Stimulated activated memory B cell treated with anti-CD40 and anti-IgM and Interleukin-4, amounts not matched to agents 10 μg/mL and 1 μg/mL and 100 μg/mL, for 72 hours (primary cell): ENCODE measurements at regions not wholly inside any gene's neighbourhood (a gene's known extent, or its start where the extent isn't known, plus 50 kb on each side); places are given as distances from the start of the nearest gene placed in this dataset.
"Not testable (repeated sequence)": the region's sequence is repeated elsewhere in the genome, so short reads cannot be mapped to it uniquely, and the experiment has no call there.

ENCODE experiments used
- ATAC-seq: fragments of 150-1000 bp; cut with Tn5 transposase; 2 replicates; pipeline ENCODE4 v1.10.0; 2021
- H3K27ac Mint-ChIP-seq: one replicate; pipeline ENCODE4 v1.8.0; 2022; ENCODE audit warnings: mild to moderate bottlenecking, mixed read lengths
- H3K27me3 Mint-ChIP-seq: one replicate; pipeline ENCODE4 v1.8.0; 2022; ENCODE audit warnings: mixed read lengths
- H3K36me3 Mint-ChIP-seq: one replicate; pipeline ENCODE4 v1.8.0; 2022; ENCODE audit warnings: mixed read lengths
- H3K4me1 Mint-ChIP-seq: one replicate; pipeline ENCODE4 v1.8.0; 2022; ENCODE audit warnings: mixed read lengths
- H3K4me3 Mint-ChIP-seq: one replicate; pipeline ENCODE4 v1.8.0; 2022; ENCODE audit warnings: mild to moderate bottlenecking, moderate library complexity, mixed read lengths
- H3K9me3 Mint-ChIP-seq: one replicate; pipeline ENCODE4 v1.8.0; 2022; ENCODE audit warnings: mixed read lengths

DNA sequence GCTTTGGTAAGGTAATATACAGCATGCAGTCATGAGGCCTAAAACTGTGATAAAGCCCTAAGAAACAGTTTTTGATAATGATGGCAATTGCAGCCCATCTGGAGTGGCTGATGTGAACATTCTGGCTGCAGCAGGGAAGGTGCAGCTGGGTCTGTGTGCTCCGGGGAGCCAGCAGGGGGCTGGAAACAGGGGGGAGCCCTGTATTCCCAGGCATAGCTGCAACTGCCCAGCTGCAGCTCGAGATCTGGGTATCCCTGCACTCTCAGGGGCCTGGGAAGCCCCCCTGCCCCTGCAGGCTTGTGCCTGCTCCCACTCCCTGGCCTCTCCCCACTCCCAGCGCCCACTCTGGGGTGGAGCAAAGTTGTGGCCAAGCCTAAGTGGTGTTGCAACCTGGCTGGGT is 95.6 kb downstream of the RRAGB start:
- no peak for ATAC-seq
- no peaks in the 10 kb centered on the region for H3K4me1 Mint-ChIP-seq
- H3K27me3 Mint-ChIP-seq, result no peaks in the 10 kb centered on the region
- H3K9me3 Mint-ChIP-seq, result no peaks in the 10 kb centered on the region
- H3K27ac Mint-ChIP-seq, result no peak overlapping the region
- peaks cover 4% of the 10 kb centered on the region for H3K36me3 Mint-ChIP-seq
- H3K4me3 Mint-ChIP-seq, result no peak overlapping the region

DNA sequence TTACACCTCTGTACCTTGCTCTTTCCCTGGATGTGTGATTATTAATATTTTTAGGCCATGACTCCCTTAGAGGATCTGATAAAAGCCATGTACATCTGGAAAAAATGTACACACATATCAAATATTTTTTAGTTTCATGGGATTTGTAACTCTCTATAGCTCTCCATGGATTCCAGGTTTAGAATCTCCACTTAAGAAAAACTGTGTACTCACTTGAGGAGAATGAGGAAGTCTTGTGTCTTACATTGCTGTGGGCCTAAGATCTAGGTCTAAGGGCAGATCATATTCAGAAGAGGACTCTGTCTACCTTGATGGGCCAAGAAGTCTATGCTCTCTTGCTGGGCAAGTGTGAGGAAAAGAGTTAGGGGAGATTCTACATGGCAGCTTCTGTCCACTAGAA is 98.0 kb downstream of the RRAGB start:
- no peaks in the 10 kb centered on the region for H3K4me1 Mint-ChIP-seq
- no peak overlapping the region for H3K4me3 Mint-ChIP-seq
- no peaks in the 10 kb centered on the region for H3K9me3 Mint-ChIP-seq
- H3K27me3 Mint-ChIP-seq, result no peaks in the 10 kb centered on the region
- H3K36me3 Mint-ChIP-seq, result no peaks in the 10 kb centered on the region
- no peak overlapping the region for H3K27ac Mint-ChIP-seq
- ATAC-seq, result no peak

DNA sequence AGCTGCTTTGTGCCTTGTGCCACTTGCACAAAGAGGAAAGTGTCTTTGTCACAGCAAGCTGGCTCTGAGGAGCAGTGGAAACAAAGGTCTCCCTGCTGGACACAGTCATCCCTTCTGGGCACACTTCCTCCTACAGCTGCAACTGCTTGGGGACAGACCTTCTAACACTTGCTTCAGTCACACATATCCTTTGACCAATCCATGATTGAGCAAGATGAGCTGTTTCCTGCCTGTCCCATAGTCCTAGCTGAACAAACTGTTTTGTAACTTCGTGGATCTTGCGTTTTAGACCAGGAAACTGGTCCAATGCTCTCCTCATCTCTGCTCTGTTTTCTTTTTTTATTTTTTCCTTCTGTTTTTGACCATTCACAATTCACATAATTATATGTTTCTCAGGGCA is 98.5 kb downstream of the RRAGB start:
- no peaks in the 10 kb centered on the region for H3K27me3 Mint-ChIP-seq
- no peaks in the 10 kb centered on the region for H3K36me3 Mint-ChIP-seq
- H3K9me3 Mint-ChIP-seq, result no peaks in the 10 kb centered on the region
- ATAC-seq, result no peak
- no peak overlapping the region for H3K4me3 Mint-ChIP-seq
- no peak overlapping the region for H3K27ac Mint-ChIP-seq
- no peaks in the 10 kb centered on the region for H3K4me1 Mint-ChIP-seq

DNA sequence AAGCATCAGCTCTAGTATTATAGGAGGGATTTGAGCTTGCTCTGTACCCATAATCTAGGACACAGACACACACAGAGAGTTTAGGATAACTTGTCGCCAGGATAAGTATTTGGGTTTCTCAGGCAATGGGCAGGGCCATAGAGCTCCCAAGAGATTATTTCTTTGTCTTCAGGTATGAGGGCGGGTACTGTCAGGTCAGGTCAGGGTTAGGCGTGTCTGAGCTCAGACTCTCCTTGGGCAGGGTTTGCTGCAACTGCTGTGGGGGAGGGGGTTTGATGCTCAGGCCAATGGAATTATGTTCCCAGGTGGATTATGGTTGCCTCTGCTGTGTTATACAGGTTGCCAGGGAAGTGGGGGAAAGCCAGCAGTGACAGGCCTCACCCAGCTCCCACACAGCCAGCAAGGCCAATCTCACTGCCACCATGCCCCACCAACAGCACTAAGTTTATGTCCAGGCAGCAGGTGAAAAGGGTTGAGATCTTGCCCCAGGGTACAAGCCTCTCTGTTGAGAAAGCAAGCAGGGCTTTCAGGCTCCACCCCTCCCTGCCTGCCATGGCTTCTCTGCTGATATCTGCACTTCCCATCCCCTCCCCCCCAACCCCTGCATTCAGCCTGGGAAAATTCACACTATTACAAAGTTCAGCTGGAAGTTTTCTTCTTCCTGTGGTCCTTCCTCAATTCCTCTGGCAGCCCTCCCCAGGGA is 101.3 kb downstream of the RRAGB start:
- no peaks in the 10 kb centered on the region for H3K4me1 Mint-ChIP-seq
- no peak for ATAC-seq
- H3K27me3 Mint-ChIP-seq, result no peaks in the 10 kb centered on the region
- H3K4me3 Mint-ChIP-seq, result no peak overlapping the region
- H3K27ac Mint-ChIP-seq, result no peak overlapping the region
- H3K36me3 Mint-ChIP-seq, result no peaks in the 10 kb centered on the region
- H3K9me3 Mint-ChIP-seq, result no peaks in the 10 kb centered on the region

DNA sequence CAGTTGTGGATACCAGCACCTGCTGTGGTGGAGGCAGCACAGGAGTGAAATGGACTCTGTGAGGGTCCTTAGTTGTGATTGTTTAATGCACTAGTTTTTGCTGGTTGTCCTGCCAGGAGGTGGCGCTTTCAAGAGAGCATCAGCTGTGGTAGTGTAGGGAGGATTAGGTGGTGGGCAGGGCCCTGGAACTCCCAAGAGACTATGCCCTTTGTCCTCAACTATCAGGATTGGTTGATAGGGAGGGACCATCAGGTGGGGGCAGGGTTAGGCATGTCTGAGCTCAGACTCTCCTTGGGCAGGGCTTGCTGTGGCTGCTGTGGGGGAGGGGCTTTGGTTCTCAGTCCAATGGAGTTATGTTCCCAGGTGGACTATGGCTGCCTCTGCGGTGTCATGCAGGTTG is 121.9 kb downstream of the RRAGB start:
- no peak for ATAC-seq
- Mint-ChIP-seq H3K9me3 (no peaks in the 10 kb centered on the region), H3K36me3 (no peaks in the 10 kb centered on the region), H3K27ac (no peak overlapping the region), H3K4me3 (no peak overlapping the region), H3K27me3 (no peaks in the 10 kb centered on the region), H3K4me1 (no peaks in the 10 kb centered on the region)

DNA sequence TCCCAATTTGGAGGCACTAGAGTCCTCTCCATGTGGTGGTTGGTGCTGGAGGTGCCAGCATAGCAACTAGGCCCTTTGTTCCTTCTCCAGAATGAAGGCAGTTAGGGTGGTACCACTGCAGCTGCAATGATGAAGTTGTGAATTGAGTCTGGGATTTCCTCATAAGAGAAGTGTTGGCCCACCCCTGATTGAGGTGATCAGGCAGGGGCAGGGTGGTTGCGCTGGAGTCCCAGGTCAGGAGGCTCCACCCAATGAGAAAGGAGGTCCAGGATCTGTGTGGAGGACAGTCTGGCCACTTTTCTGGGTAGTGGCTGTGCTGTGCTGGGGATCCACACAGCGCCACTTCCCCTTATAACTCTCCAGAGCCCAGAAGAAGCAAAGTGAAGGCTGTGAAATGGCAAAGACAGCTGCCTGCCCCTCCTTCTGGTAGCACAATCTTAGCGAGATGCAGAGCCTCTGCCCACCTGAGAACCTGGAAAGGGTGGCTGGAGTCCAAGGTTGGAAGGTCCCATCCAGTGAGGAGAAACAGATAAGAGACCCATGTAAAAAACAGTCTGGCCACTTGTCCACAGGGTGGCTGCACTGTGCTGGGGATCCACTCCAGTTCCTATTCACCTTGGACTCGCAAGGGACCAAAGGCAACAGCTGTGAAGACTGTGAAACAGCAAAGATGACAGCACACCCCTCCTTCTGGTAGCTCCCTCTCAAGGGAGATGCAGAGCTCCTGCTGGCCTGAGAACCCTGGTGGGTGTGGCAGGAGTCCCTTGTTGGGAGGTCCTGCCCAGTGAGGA is 124.6 kb downstream of the RRAGB start:
- Mint-ChIP-seq H3K27me3 (no peaks in the 10 kb centered on the region), H3K36me3 (no peaks in the 10 kb centered on the region), H3K27ac (no peak overlapping the region), H3K4me1 (no peaks in the 10 kb centered on the region), H3K9me3 (no peaks in the 10 kb centered on the region), H3K4me3 (no peak overlapping the region)
- no peak for ATAC-seq

GRCh38 chrX:55866779-55867178 is 149.2 kb downstream of the RRAGB start:
- H3K4me3 Mint-ChIP-seq, H3K27ac Mint-ChIP-seq, H3K27me3 Mint-ChIP-seq, H3K4me1 Mint-ChIP-seq, H3K36me3 Mint-ChIP-seq, ATAC-seq, H3K9me3 Mint-ChIP-seq: not testable (repeated sequence)

GRCh38 chrX:55867181-55867651 is 149.7 kb downstream of the RRAGB start:
- Mint-ChIP-seq H3K4me1 (peaks cover 9% of the 10 kb centered on the region), H3K27ac (no peak overlapping the region), H3K9me3 (peaks cover 4% of the 10 kb centered on the region), H3K4me3 (no peak overlapping the region), H3K27me3 (no peaks in the 10 kb centered on the region), H3K36me3 (no peaks in the 10 kb centered on the region)
- ATAC-seq, result no peak

GRCh38 chrX:55867708-55868107 is 150.2 kb downstream of the RRAGB start:
- Mint-ChIP-seq H3K4me1 (peaks cover 9% of the 10 kb centered on the region), H3K27ac (no peak overlapping the region), H3K36me3 (no peaks in the 10 kb centered on the region), H3K27me3 (no peaks in the 10 kb centered on the region), H3K4me3 (no peak overlapping the region), H3K9me3 (peaks cover 4% of the 10 kb centered on the region)
- ATAC-seq, result no peak

DNA sequence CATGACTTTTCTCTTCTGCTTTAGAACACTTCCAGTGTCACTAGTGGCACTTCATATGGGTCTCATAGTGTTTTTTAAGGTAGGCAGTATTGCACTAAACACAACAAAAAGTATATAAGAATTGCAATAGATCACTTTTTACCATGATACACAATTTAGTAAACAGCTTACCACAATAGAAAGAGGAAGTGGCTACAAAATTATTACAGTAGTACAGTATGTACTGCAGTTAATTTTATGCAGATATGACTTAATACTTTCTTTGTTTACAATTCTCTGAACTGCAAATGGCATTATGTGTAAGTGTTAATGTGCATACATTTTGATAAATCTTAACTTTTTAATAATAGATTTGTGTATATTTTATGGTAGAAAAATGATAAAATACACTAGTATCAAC is 157.3 kb downstream of the RRAGB start:
- Mint-ChIP-seq H3K36me3 (no peaks in the 10 kb centered on the region), H3K9me3 (peaks cover 7% of the 10 kb centered on the region), H3K4me3 (no peak overlapping the region), H3K27ac (no peak overlapping the region), H3K4me1 (no peaks in the 10 kb centered on the region), H3K27me3 (no peaks in the 10 kb centered on the region)
- no peak for ATAC-seq

- not testable (repeated sequence) for H3K27ac Mint-ChIP-seq, ATAC-seq, H3K4me1 Mint-ChIP-seq, H3K4me3 Mint-ChIP-seq, H3K27me3 Mint-ChIP-seq, H3K36me3 Mint-ChIP-seq, H3K9me3 Mint-ChIP-seq
Measured at GRCh38 chrX:55883541-55883940, 166.0 kb downstream of the RRAGB start.

DNA sequence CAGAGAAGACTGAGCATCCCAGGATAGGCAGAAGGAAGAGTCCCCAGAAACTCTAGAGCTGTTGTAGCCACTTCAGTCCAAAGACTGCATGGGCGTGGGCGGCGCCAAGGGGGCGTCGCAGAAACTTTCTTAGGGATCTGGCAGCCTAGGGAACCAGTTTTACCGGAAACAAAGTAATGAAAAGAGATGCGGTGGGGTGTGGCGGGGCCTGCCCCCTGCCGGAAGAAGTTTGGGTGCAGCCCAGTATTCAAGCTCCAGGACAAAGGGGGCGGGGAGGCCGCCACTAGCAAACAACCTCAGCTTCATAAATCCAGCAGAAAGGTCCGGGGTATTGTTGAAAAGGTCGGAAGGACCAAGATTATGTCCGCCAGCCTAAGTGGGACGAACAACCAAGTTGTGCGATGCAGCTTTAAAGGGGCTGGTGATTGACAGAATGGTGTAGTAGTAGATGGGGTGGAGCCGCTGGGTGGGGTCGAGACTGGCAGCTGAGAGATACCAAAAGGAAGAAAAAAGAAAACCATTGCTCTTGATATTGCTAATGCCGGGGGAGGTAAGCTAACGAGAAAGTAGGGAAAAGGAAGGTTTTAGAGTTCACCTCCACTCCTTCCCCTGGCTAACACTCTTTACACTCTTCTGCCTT is 190.5 kb downstream of the RRAGB start:
- Mint-ChIP-seq H3K36me3 (no peaks in the 10 kb centered on the region), H3K4me1 (peaks cover 42% of the 10 kb centered on the region), H3K27me3 (no peaks in the 10 kb centered on the region), H3K9me3 (no peaks in the 10 kb centered on the region), H3K27ac (peak overlapping the region; percentile 89), H3K4me3 (peak overlapping the region; percentile 98)
- ATAC-seq, result peak; percentile 83

- no peaks in the 10 kb centered on the region for H3K27me3 Mint-ChIP-seq
- H3K4me1 Mint-ChIP-seq, result peaks cover 42% of the 10 kb centered on the region
- H3K9me3 Mint-ChIP-seq, result no peaks in the 10 kb centered on the region
- no peaks in the 10 kb centered on the region for H3K36me3 Mint-ChIP-seq
- ATAC-seq, result peak; percentile 70
- H3K27ac Mint-ChIP-seq, result peak overlapping the region; percentile 89
- H3K4me3 Mint-ChIP-seq, result peak overlapping the region; percentile 98
Measured at GRCh38 chrX:55908661-55909212, 191.2 kb downstream of the RRAGB start.

- no peaks in the 10 kb centered on the region for H3K27me3 Mint-ChIP-seq
- H3K36me3 Mint-ChIP-seq, result peaks cover under 1% of the 10 kb centered on the region
- peak overlapping the region; percentile 55 for H3K4me3 Mint-ChIP-seq
- peaks cover 3% of the 10 kb centered on the region for H3K9me3 Mint-ChIP-seq
- H3K4me1 Mint-ChIP-seq, result peaks cover 32% of the 10 kb centered on the region
- peak overlapping the region; percentile 77 for H3K27ac Mint-ChIP-seq
- ATAC-seq, result peak; percentile 99
Measured at GRCh38 chrX:55919367-55920221, 202.0 kb downstream of the RRAGB start.

DNA sequence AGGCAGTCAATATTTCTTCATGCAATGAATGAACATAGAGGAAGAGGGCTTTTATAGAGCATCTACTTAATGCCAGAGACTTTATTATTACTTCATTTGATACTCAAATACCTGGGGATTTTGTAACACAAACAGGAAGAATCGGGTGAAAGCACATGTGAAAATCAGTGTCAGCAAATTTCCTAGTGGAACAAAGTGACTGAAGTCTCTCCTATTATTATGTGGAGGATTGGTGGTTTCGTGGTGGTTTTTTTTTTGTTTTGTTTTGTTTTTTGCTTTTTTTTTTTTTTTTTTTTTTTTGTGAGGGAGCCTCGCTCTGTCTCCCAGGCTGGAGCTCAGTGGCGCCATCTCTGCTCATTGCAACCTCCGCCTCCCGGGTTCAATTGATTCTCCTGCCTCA is 207.0 kb downstream of the RRAGB start:
- no peak for ATAC-seq
- Mint-ChIP-seq H3K36me3 (peaks cover 7% of the 10 kb centered on the region), H3K4me1 (peaks cover 20% of the 10 kb centered on the region), H3K9me3 (peaks cover 3% of the 10 kb centered on the region), H3K4me3 (no peak overlapping the region), H3K27ac (no peak overlapping the region), H3K27me3 (no peaks in the 10 kb centered on the region)
